Kidney (tissue), 13 donors: ENCODE measurements at regions not wholly inside any gene's neighbourhood (a gene's known extent, or its start where the extent isn't known, plus 50 kb on each side); places are given as distances from the start of the nearest gene placed in this dataset.

Source experiments
- DNase-seq, 5 donors: peaks; one replicate each; pipeline ENCODE4 v3.0.0-alpha.2; 2013 to 2020
- FAIRE-seq: peaks from 2 replicates; lab custom pipeline; 2012; peaks lifted over from hg19 to GRCh38; lab: Jason Lieb, UNC
- H3K27ac ChIP-seq, 2 donors: one replicate each; pipeline ENCODE4 v1.7.0; 2013; ENCODE audit warnings: low read depth in 2 of 2, low read length in 2 of 2, inconsistent platforms in 1 of 2
- H3K27me3 ChIP-seq: one replicate; pipeline ENCODE4 v1.7.1; 2013; ENCODE audit warnings: low read length, inconsistent platforms; ENCODE audit not compliant: control insufficient read depth, insufficient read depth
- H3K36me3 ChIP-seq, 3 donors: one replicate each; pipeline versions ENCODE4 v1.7.0 to v1.7.1; 2013; ENCODE audit warnings: low read length in 3 of 3, control low read depth in 1 of 3, inconsistent platforms in 1 of 3; ENCODE audit not compliant: insufficient read depth in 3 of 3, control insufficient read depth in 2 of 3
- H3K4me1 ChIP-seq, 3 donors: one replicate each; pipeline versions ENCODE4 v1.7.0 to v1.7.1; 2013; ENCODE audit warnings: low read length in 3 of 3, inconsistent platforms in 1 of 3, low read depth in 1 of 3; ENCODE audit not compliant: control insufficient read depth in 2 of 3, insufficient read depth in 2 of 3
- H3K4me3 ChIP-seq, 3 donors: one replicate each; pipeline versions ENCODE4 v1.7.0 to v1.8.1; 2013; ENCODE audit warnings: low read length in 3 of 3, control low read depth in 1 of 3, inconsistent platforms in 1 of 3
- H3K9ac ChIP-seq, 3 donors: one replicate each; pipeline versions ENCODE4 v1.7.0 to v1.7.1; 2013; ENCODE audit warnings: low read length in 3 of 3, control low read depth in 1 of 3, inconsistent platforms in 1 of 3
- H3K9me3 ChIP-seq, 3 donors: one replicate each; pipeline versions ENCODE4 v1.7.0 to v1.7.1; 2013; ENCODE audit warnings: low read length in 3 of 3, control low read depth in 1 of 3, inconsistent platforms in 1 of 3; ENCODE audit not compliant: control insufficient read depth in 2 of 3, insufficient read depth in 1 of 3
- intact Hi-C: fragments of 100-400 bp; cut with DNase I; formaldehyde crosslinking; loops from one replicate; pipeline ENCODE4 v1.11.1; 2022
- TF ChIP-seq, protein P1 (sequence below): IDR thresholded peaks from 3 replicates; pipeline ENCODE4 v1.5.1; 2012; ENCODE audit warnings: mild to moderate bottlenecking, moderate library complexity, borderline replicate concordance; ENCODE audit not compliant: insufficient read depth; ENCODE audit errors: extremely low read depth
- donor health status: control.
- donor health status: control.
- donor health status: control.
- donor health status: control.
- donor health status: control.
- donor health status: DM: yes; HTN: yes; CAD: no.
- donor health status: Normal renal cell carcinoma (clear cell type).

DNA sequence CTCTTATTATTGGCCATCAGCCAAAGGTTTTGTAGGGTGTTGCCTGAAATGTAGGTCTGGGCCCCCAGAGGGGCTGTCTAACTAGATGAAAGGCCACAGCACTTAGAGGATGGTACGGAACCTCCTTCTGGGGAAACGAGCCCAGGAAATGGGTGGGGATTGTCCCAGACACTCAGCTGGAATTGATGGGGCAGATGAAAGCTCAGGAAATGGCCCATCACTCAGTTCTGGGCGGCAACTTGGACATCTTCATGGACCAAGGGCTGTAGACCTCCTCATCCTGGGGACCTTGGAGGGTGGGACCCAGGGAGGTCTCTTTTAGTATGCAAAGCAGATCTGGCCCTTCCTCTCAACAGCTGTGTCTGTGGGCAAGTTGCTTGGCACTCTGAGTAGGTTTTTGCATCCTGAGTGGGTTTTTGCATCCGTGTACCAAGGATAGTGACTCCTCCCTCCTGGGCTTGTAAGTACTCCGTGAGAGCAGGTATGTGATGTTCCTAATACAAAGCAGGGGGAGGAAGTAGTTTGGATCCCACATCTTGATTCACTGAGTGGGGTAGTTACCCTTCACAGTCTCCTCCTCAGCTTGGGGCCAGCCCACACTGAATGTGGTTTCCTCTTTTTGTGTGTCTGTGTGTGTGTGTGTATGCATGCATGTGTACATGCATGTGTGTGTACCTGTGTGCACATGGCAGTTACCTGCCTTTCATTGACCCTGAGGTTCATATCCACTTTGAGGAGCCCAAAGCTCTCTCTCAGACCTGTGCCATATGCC is 292.0 kb downstream of the RPLP1 start:
- TF ChIP-seq, protein P1, sequence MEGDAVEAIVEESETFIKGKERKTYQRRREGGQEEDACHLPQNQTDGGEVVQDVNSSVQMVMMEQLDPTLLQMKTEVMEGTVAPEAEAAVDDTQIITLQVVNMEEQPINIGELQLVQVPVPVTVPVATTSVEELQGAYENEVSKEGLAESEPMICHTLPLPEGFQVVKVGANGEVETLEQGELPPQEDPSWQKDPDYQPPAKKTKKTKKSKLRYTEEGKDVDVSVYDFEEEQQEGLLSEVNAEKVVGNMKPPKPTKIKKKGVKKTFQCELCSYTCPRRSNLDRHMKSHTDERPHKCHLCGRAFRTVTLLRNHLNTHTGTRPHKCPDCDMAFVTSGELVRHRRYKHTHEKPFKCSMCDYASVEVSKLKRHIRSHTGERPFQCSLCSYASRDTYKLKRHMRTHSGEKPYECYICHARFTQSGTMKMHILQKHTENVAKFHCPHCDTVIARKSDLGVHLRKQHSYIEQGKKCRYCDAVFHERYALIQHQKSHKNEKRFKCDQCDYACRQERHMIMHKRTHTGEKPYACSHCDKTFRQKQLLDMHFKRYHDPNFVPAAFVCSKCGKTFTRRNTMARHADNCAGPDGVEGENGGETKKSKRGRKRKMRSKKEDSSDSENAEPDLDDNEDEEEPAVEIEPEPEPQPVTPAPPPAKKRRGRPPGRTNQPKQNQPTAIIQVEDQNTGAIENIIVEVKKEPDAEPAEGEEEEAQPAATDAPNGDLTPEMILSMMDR, result no peak
- no peak for FAIRE-seq
- Histone ChIP-seq H3K9me3 (peaks cover 0 to 5% (median 0%) of the 10 kb centered on the region in 3 donors), H3K4me3 (no peak overlapping the region), H3K36me3 (no peaks in the 10 kb centered on the region), H3K27ac (no peak overlapping the region), H3K4me1 (peaks cover 0 to 5% (median 0%) of the 10 kb centered on the region in 3 donors), H3K9ac (no peak overlapping the region), H3K27me3 (no peaks in the 10 kb centered on the region)
- DNase-seq, result no peak
- intact Hi-C loops, result no loop called here

- H3K9ac ChIP-seq, result no peak overlapping the region
- no peak for FAIRE-seq
- H3K27ac ChIP-seq, result no peak overlapping the region
- no peaks in the 10 kb centered on the region for H3K27me3 ChIP-seq
- H3K4me3 ChIP-seq, result no peak overlapping the region
- intact Hi-C loops, result no loop called here
- no peaks in the 10 kb centered on the region for H3K36me3 ChIP-seq
- DNase-seq, result no peak
- TF ChIP-seq, protein P1, result no peak
- no peaks in the 10 kb centered on the region for H3K9me3 ChIP-seq
- peaks cover 0 to 21% (median 0%) of the 10 kb centered on the region in 3 donors for H3K4me1 ChIP-seq
Observed at GRCh38 chr15:69747193-69747592, 294.6 kb downstream of the RPLP1 start.

GRCh38 chr15:69748131-69748530 is 295.5 kb downstream of the RPLP1 start:
- no peaks in the 10 kb centered on the region for H3K27me3 ChIP-seq
- H3K27ac ChIP-seq, result no peak overlapping the region
- TF ChIP-seq, protein P1, result no peak
- no peaks in the 10 kb centered on the region for H3K9me3 ChIP-seq
- H3K4me3 ChIP-seq, result no peak overlapping the region
- H3K4me1 ChIP-seq, result peaks cover 0 to 22% (median 0%) of the 10 kb centered on the region in 3 donors
- DNase-seq (no peak), FAIRE-seq (no peak)
- intact Hi-C loops, result no loop called here
- H3K9ac ChIP-seq, result no peak overlapping the region
- no peaks in the 10 kb centered on the region for H3K36me3 ChIP-seq
